CD4-positive, alpha-beta T cell treated with Interleukin-6 for 4 hours (primary cell): ENCODE measurements at regions not wholly inside any gene's neighbourhood (a gene's known extent, or its start where the extent isn't known, plus 50 kb on each side); places are given as distances from the start of the nearest gene placed in this dataset.
"Not testable (repeated sequence)": the region's sequence is repeated elsewhere in the genome, so short reads cannot be mapped to it uniquely, and the experiment has no call there.

Experiments
- DNase-seq: peaks from one replicate; pipeline ENCODE4 v3.0.0-alpha.2; 2020; ENCODE audit warnings: mixed read lengths

DNA sequence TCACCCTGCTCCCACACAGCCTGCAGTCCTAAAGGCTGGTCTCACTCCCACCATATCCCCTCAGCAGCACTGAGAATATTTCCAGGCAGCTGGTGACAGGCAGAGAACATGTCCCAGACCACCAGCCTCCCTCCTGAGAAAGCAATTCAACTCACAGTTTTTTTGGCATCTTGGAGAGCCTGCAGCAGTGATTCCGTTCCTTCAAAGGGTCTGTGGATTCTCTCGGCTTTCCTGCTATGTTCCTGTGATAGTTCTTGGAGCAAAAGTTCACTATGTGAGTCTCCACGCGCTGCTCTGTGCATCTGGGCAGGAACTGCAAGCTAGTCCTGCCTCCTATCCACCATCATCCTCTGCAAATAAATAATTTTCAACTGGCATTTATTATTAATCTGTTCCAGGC is 448.3 kb upstream of the HSF2 start:
- no peak for DNase-seq

DNA sequence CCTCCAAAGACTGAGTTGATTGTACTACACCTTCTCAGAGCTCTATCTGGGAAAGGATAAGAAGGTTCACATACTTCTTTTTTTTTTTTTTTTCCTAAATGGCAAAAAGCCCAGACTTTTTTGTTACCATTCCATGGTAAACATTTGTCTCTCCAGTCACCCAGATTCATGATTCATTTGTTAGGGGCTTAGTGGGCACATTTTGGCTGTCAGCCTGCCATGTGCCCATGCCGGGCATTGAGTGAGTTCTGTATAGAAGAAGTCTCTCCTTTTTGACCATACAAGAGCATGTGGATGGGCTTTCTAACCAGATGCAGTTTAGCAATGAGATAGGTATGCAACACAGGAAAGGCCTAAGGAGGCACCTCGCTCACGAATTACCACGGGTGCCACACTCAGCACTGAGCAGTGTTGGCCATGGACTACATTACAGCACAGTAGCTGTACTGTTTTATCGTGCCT is 447.5 kb upstream of the HSF2 start:
- no peak for DNase-seq

DNA sequence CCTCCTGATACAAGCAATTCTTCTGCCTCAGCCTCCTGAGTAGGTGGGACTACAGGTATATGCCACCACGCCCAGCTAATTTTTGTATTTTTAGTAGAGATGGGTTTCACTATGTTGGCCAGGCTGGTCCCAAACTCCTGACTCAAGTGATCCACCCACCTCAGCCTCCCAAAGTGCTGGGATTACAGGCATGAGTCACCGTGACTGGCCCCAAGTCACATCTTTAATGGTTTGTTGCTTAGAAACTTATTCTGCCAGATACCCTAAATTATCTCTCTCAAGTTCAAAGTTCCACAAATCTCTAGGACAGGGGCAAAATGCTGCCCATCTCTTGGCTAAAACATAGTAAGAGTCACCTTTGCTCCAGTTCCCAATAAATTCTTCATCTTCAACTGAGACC is 444.1 kb upstream of the HSF2 start:
- DNase-seq = not testable (repeated sequence)

GRCh38 chr6:121956782-121957181 is 442.7 kb upstream of the HSF2 start:
- DNase-seq = no peak

DNA sequence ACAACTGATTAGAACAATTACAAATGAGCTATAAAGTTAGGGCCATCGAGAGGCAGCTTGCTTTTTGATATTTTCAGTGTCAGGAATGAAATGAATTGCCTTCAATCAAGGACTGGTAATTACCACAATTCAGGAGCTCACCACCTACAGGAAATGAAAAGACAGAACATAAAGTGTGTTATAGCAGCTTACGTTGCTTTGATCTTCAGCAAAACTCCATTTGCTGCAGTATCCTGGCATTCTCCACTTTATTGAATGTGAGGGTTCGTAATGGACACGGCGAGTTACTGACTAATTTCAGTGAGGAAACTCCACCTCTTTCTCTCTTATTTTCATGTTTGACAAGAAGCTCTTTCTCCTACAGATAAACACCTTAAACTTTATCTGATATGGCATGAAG is 440.0 kb upstream of the HSF2 start:
- no peak for DNase-seq

- no peak for DNase-seq
Observed at GRCh38 chr6:121961619-121962125, 437.8 kb upstream of the HSF2 start.

GRCh38 chr6:121963826-121964225 is 435.6 kb upstream of the HSF2 start:
- DNase-seq = no peak

GRCh38 chr6:121965739-121966138 is 433.7 kb upstream of the HSF2 start:
- DNase-seq = no peak

- DNase-seq = no peak
Observed at GRCh38 chr6:121967631-121968030, 431.8 kb upstream of the HSF2 start.

DNA sequence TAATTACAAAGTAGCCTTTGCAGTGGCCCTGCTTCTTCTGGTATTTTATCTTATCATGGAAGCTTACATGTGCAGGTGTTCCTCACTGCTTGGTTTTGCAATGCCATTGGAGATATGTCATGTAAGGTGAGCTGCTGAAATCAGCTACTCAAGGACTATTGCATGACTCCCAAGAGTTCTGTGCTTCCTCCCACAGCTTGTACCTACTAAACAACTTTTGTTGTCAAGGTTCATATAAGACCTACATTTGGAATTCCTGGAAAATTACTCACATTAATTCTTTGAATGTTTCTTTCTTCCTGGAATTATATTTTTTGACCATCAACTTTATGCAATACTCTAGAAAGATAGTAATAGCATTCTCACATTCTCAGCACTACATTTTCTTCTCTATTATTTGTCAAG is 427.5 kb upstream of the HSF2 start:
- no peak for DNase-seq

DNA sequence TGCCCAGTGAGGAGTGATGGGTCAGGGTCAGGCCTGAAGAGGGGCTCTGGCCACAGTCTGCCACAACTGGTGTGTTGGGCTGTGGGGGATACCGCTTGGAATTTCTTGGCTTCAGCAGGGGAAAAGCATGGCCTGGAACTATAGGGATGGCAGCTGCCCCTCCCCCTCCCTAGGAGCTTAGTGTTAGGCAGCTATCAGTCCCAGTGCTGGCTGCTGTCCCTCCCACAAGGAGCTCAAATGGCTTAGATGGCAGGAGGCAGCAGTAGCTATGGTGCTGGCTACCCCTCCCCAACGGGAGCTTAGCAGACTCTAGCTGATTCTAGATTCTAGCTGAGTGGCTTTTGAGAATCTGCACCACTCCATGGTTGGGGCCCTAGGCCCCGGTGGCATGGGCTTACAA is 414.5 kb upstream of the HSF2 start:
- DNase-seq = no peak

DNA sequence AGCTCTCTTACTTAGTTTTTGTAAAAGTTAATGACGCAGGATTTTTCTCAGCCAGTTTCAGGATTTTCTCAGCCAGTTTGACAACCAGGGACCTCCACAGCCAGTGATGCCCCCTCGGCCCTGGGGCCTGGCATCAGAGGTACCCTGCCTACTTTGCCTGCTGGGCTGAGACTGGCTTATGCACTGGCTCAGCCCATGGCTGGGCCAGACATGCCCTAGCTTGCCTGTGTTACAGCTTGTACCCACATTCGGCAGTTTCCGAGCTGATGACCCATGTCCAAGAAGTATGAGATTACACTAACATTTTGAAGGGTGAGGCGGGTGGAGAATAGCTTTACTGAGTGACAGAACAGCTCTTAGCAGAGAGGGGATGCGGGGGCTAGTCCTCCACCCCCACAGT is 406.1 kb upstream of the HSF2 start:
- DNase-seq = no peak

GRCh38 chr6:121994919-121995318 is 404.5 kb upstream of the HSF2 start:
- DNase-seq = no peak

DNA sequence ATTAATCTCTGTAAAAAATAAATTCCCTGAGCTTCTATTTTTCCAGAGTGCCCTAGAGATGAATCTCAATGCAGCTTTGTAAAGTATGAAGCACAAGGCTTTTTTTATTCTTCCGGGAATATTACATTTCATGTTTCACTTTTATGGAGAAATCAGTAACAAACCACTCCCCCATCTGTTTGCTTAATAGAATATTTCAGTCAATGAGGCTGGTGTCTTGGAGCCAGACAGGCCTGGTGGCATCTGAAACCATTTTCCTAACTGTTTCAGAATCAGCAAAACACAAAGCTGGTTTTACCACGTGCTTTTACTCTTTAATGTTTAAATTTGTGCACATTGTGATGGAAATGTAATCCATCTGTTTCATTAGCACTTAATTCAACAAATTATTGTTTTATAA is 400.8 kb upstream of the HSF2 start:
- no peak for DNase-seq

DNA sequence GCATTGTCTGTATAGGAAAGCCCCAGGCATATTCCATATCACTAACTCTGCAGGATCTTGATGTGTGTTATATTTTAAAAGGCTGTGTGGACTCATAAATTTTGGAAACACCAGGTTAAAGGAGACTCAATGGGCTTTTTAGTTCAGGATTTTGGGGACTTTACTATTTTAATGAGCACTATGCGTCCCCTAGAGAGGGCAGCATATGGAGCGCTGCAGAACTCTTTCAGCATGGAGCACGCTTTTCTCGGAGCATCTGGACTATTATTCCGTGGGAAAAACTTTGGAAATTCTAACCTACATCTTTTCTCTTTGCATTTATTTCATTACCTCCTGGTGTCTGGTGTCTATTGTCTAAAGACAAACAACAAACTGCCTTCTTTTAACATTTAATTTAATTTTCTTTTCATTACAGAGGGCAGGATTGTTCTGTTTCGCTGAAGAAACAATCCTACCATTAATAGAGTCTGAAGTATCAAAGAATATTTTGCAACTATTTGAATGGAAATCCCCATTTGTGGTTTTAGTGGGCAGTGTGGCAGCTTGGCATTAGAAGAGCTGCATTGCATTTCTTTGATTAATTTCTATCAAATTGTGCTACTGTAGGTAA is 399.9 kb upstream of the HSF2 start:
- DNase-seq = no peak

GRCh38 chr6:122005661-122006060 is 393.8 kb upstream of the HSF2 start:
- DNase-seq = no peak

- DNase-seq = no peak
Observed at GRCh38 chr6:122007339-122007738, 392.1 kb upstream of the HSF2 start.

DNA sequence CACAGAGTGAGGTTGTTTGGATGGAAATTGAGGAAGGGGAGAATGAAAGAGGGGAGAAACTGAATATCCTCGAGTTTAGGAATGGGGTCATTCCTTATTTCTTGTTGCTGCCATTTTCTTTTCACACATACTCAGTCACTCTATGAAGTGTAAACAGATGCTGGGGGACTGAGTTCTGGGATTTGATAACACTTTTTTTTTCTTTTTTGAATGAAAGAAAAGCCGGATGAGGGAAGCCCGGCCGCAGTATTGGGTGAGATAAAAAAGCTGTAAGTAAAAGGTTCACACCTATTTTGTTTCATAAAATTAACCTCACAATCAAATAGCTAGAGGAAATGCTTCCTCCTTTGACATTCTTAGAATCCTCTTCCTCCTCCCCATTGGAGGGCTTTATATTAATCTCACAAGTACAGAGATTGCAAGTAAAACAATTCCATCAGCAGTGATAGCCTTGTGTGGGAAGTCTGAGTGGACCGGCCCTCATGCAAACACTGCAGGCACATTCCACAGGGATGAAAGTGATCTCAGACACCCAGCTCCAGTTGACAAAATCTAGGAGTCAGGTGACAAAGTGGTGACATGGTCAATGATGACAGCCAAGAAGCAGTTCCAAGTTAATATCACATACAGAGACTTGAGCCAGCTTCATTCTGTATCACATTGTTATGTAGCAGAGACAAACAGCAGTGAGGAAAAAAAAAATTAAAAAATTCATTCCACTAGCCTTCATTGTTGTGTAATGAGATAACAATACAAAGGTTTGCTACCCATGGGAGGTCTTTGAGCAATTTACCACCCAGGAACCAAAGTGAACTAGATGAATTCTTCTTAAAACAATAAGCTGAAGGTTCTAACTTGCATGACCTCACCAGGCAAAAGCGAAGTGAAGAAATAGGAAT is 391.1 kb upstream of the HSF2 start:
- no peak for DNase-seq

DNA sequence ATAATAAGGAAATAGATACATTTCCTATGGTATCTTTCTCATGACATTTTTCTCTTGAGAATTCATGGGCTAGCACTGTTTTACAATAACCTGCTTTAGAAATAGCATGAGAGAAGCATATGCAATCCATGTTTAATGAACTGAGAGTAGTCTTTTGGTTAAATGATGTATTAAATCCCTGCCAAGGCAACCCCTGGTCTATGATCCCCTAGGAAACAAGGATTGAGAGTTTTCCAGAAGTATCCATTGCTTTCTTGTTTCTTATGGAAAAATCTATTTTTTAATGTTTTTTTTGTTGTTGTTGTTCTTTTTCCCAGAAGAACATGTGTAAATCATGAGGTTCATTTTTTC is 390.5 kb upstream of the HSF2 start:
- no peak for DNase-seq

- no peak for DNase-seq
Observed at GRCh38 chr6:122012578-122012977, 386.9 kb upstream of the HSF2 start.

DNA sequence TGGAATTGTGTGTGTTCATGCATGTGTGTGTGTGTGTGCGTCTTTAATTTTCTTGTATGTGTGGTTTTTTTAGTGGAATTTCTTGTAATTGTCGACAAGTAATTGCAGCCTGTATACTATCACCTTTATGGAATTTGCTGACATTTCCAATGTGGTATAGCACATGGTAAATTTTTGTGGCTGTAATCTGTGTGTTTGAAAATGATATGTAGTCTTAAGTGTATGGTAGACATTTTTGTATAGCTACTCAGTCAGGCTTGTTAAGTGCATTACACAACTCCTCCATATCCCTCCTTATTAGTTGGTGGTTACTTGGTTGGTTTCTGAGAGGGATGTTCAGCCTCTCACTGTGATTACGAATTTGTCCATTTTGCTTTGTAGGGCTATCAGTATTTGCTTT is 384.5 kb upstream of the HSF2 start:
- no peak for DNase-seq

- no peak for DNase-seq
Observed at GRCh38 chr6:122020588-122021264, 378.7 kb upstream of the HSF2 start.

DNA sequence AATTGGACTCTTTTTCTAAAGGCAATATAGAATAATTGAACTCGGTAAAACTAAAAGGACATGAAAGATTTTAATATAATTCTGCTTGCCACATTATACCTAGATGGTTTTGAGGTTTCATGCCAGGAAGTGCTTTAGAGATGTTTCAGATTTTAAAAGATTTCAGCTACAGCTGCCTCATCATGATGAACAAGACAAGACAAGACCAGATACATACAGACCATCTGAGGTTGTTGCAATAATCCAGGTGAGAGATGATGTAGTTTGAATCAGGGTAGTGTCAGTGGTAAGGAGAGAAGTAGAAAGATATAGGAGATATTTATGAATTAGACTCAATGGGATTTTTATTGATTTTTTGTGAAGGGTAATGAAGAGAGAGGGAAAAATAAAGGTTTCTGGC is 374.3 kb upstream of the HSF2 start:
- no peak for DNase-seq
